K562 (cell line): ENCODE measurements at regions not wholly inside any gene's neighbourhood (a gene's known extent, or its start where the extent isn't known, plus 50 kb on each side); places are given as distances from the start of the nearest gene placed in this dataset.

Source experiments
- ATAC-seq: fragments of 200-7000 bp; cut with Tn5 transposase; 3 replicates; pipeline ENCODE4 v1.9.1; 2020; ENCODE audit warnings: moderate library complexity
- BruUV-seq: library from RNA; stranded (reverse); fragments of 400-500 nt; replicated peaks from 2 replicates; lab custom pipeline; 2021; lab: Mats Ljungman, UMichigan
- CTCF ChIA-PET: fragments of 300-600 bp; formaldehyde crosslinking; extraction: SDS; loops from one replicate; lab custom pipeline; 2021; ENCODE audit warnings: low intra/inter-chr PET ratio; lab: Yijun Ruan, JAX
- POLR2A ChIA-PET: fragments of 300-600, 350-650 bp; sonication (Branson Sonifier 250); formaldehyde crosslinking; extraction: SDS; loops from one replicate; lab custom pipeline; 2021; ENCODE audit warnings: antibody characterized with exemption, inconsistent platforms; lab: Yijun Ruan, JAX
- DNase-seq, 4 experiments: peaks; one replicate each; pipeline versions ENCODE4 v3.0.0 to v3.0.0-alpha.2; 2011 to 2018; ENCODE audit warnings: low spot score in 3 of 4, mixed read lengths in 3 of 4; ENCODE audit errors: extremely low read depth in 1 of 4
- FAIRE-seq: peaks from 2 replicates; lab custom pipeline; 2011; peaks lifted over from hg19 to GRCh38; lab: Jason Lieb, UNC
- H2AFZ ChIP-seq: 2 replicates; pipeline ENCODE4 v1.6.0; 2011; ENCODE audit warnings: low read depth, low read length, control low read depth, inconsistent platforms
- H3K27ac ChIP-seq: fragments of 200-600 bp; 3 replicates; pipeline ENCODE4 v1.8.0; 2011; ENCODE audit warnings: low read depth, mild to moderate bottlenecking, control low read depth, inconsistent platforms, low read length, moderate library complexity, mixed read lengths; ENCODE audit errors: extremely low read depth
- H3K27me3 ChIP-seq, 2 experiments: fragments of 300-600 bp in 1 of 2; 2 replicates in 1 of 2; 3 replicates in 1 of 2; pipeline versions ENCODE4 v1.6.0 to v1.8.0; 2011; ENCODE audit warnings: inconsistent platforms in 2 of 2, low read length in 2 of 2, mild to moderate bottlenecking in 1 of 2, mixed read lengths in 1 of 2, moderate library complexity in 1 of 2; ENCODE audit not compliant: control insufficient read depth in 2 of 2, insufficient read depth in 2 of 2
- H3K36me3 ChIP-seq: fragments of 300-600 bp; 3 replicates; pipeline ENCODE4 v1.8.0; 2011; ENCODE audit warnings: mild to moderate bottlenecking, low read length, inconsistent platforms; ENCODE audit not compliant: control insufficient read depth, insufficient read depth
- H3K4me1 ChIP-seq, 2 experiments: fragments of 200-600 bp in 1 of 2; replicated peaks in 1 of 2; 2 replicates in 1 of 2; 3 replicates in 1 of 2; pipeline versions ENCODE4 v1.5.1 to v1.8.0; 2011; ENCODE audit warnings: inconsistent platforms in 2 of 2, low read length in 2 of 2, mild to moderate bottlenecking in 1 of 2, mixed read lengths in 1 of 2, moderate library complexity in 1 of 2; ENCODE audit not compliant: control insufficient read depth in 2 of 2, insufficient read depth in 2 of 2
- H3K4me2 ChIP-seq: 2 replicates; pipeline ENCODE4 v1.6.1; 2011; ENCODE audit warnings: low read length, control low read depth, inconsistent platforms, mixed read lengths; ENCODE audit not compliant: insufficient read depth
- H3K4me3 ChIP-seq: fragments of 200-600 bp; sonication (generic), shearing (Covaris generic); 2 replicates; pipeline ENCODE4 v1.5.1; 2016; ENCODE audit warnings: control low read depth, inconsistent platforms
- H3K79me2 ChIP-seq: fragments of 200-600 bp; 3 replicates; pipeline ENCODE4 v1.8.0; 2011; ENCODE audit warnings: low read length, inconsistent platforms; ENCODE audit not compliant: control insufficient read depth, insufficient read depth
- H3K9ac ChIP-seq, 2 experiments: 2 replicates each; pipeline versions ENCODE4 v1.6.0 to v1.6.1; 2011; ENCODE audit warnings: low read depth in 2 of 2, low read length in 2 of 2, control low read depth in 1 of 2, inconsistent platforms in 1 of 2, mild to moderate bottlenecking in 1 of 2, mixed read lengths in 1 of 2; ENCODE audit not compliant: insufficient read depth in 1 of 2
- H3K9me1 ChIP-seq: one replicate; pipeline ENCODE4 v1.6.0; 2011; ENCODE audit warnings: inconsistent platforms, mild to moderate bottlenecking, low read length, moderate library complexity; ENCODE audit not compliant: control insufficient read depth, insufficient read depth
- H3K9me3 ChIP-seq: replicated peaks from 2 replicates; pipeline ENCODE4 v1.5.1; 2011; ENCODE audit warnings: low read depth, low read length, inconsistent platforms; ENCODE audit not compliant: control insufficient read depth, insufficient read depth
- H4K20me1 ChIP-seq: replicated peaks from 2 replicates; pipeline ENCODE4 v1.6.1; 2011; ENCODE audit warnings: low read length, inconsistent platforms, mixed read lengths; ENCODE audit not compliant: control insufficient read depth, insufficient read depth
- BMI1 ChIP-seq: fragments of 150-350 bp; IDR thresholded peaks from 2 replicates; pipeline ENCODE4 v1.6.1; 2014; ENCODE audit warnings: low read length
- CBX8 ChIP-seq: fragments of 200-600 bp; sonication (generic); IDR thresholded peaks from 2 replicates; pipeline ENCODE4 v1.6.1; 2012; ENCODE audit warnings: borderline replicate concordance, mixed run types, low read depth, mild to moderate bottlenecking, moderate library complexity, mixed read lengths, low read length, control low read depth, inconsistent platforms; ENCODE audit not compliant: poor library complexity, severe bottlenecking; ENCODE audit errors: extremely low read depth
- COPS2 ChIP-seq: fragments of 450-650 bp; conservative IDR thresholded peaks from 2 replicates; pipeline ENCODE4 v1.6.1; 2016; ENCODE audit warnings: mild to moderate bottlenecking, moderate library complexity
- ETV6 ChIP-seq, 3 experiments: fragments of 150-350 bp in 1 of 3; sonication (generic) in 1 of 3; formaldehyde crosslinking in 1 of 3; IDR thresholded peaks; 2 replicates each; pipeline versions ENCODE4 v1.6.1 to v1.8.0; 2014 to 2022; ENCODE audit warnings: borderline replicate concordance in 2 of 3, low read depth in 2 of 3, antibody characterized with exemption in 1 of 3, low read length in 1 of 3, mild to moderate bottlenecking in 1 of 3, missing genetic modification reagents in 1 of 3
- FOXK1 ChIP-seq: sonication (generic); formaldehyde crosslinking; IDR thresholded peaks from 2 replicates; pipeline ENCODE4 v1.8.0; 2022; ENCODE audit warnings: missing genetic modification reagents, mild to moderate bottlenecking, borderline replicate concordance
- GATA2 ChIP-seq: sonication (generic); formaldehyde crosslinking; IDR thresholded peaks from 2 replicates; pipeline ENCODE4 v1.4.0; 2020; ENCODE audit warnings: mild to moderate bottlenecking, missing genetic modification reagents
- NRF1 ChIP-seq, 2 experiments: fragments of 450-650 bp; IDR thresholded peaks in 1 of 2; conservative IDR thresholded peaks in 1 of 2; 2 replicates each; pipeline ENCODE4 v1.6.1; 2014; ENCODE audit warnings: mild to moderate bottlenecking in 2 of 2
- PBX2 ChIP-seq, 2 experiments: IDR thresholded peaks in 1 of 2; conservative IDR thresholded peaks in 1 of 2; 2 replicates each; pipeline ENCODE4 v1.6.1; 2016; ENCODE audit warnings: low read depth in 2 of 2, mild to moderate bottlenecking in 1 of 2, missing compliant biosample characterization in 1 of 2, missing genetic modification characterization in 1 of 2, moderate library complexity in 1 of 2
- TAF9B ChIP-seq: fragments of 450-650 bp; IDR thresholded peaks from 2 replicates; pipeline ENCODE4 v1.6.1; 2018; ENCODE audit warnings: mild to moderate bottlenecking; ENCODE audit not compliant: partially characterized antibody
- WGBS: fragments of 100-300 bp; shearing (Covaris generic); methylation state at CpG from one replicate; pipeline ENCODE4 v1.1.6; 2016; ENCODE audit warnings: low coverage, mixed read lengths; ENCODE audit not compliant: insufficient coverage; ENCODE audit errors: missing lambda C conversion rate; 5-methylcytosine and 5-hydroxymethylcytosine counted together
- in situ Hi-C: fragments of 300-500 bp; cut with MboI; formaldehyde crosslinking; loops from 4 replicates; pipeline ENCODE4 v1.15.0; 2018; ENCODE audit warnings: inconsistent platforms, mixed read lengths
- intact Hi-C: fragments of 100-400 bp; cut with micrococcal nuclease; formaldehyde crosslinking; loops from 2 replicates; pipeline ENCODE4 v1.14.2; 2022

GRCh38 chr4:58435871-58436270 lies 1325.7 kb upstream of the IGFBP7 start:
- Histone ChIP-seq H3K36me3 (no peaks in the 10 kb centered on the region), H4K20me1 (no peaks in the 10 kb centered on the region), H3K27me3 (no peaks in the 10 kb centered on the region), H3K4me1 (no peaks in the 10 kb centered on the region), H3K9me3 (no peaks in the 10 kb centered on the region), H3K27ac (no peak overlapping the region), H3K4me2 (no peak overlapping the region), H3K79me2 (no peaks in the 10 kb centered on the region), H3K9ac (no peak overlapping the region), H3K4me3 (no peak overlapping the region), H3K9me1 (no peaks in the 10 kb centered on the region), H2AFZ (no peak overlapping the region)
- TF ChIP-seq CBX8: no peak
- TF ChIP-seq ETV6 (IDR thresholded peaks at IDR 0.05; ENCODE audit: borderline replicate concordance in 1 of 2, low read depth in 2 of 2, low read length in 1 of 2): no peak
- TF ChIP-seq ETV6 (CRISPR knock-in tag; IDR thresholded peaks at IDR 0.05; ENCODE audit: borderline replicate concordance): no peak
- no peak for TF ChIP-seq NRF1 (conservative IDR thresholded peaks at IDR 0.05 in 1 of 2, IDR thresholded peaks at IDR 0.05 in 1 of 2)
- TF ChIP-seq PBX2 (CRISPR knock-in tag; IDR thresholded peaks at IDR 0.05; ENCODE audit: low read depth): no peak
- no peak for TF ChIP-seq PBX2 (tag; conservative IDR thresholded peaks at IDR 0.05; ENCODE audit: low read depth)
- TF ChIP-seq COPS2: no peak
- no peak for TF ChIP-seq FOXK1 (CRISPR knock-in tag)
- no peak for TF ChIP-seq TAF9B
- no peak for TF ChIP-seq BMI1
- no peak for TF ChIP-seq GATA2
- ChIA-PET POLR2A (no interaction called here), CTCF (no interaction called here)
- DNase-seq: no peak
- no peak for ATAC-seq
- no TSS peak for BruUV-seq
- intact Hi-C loops (no loop called here), in situ Hi-C loops (no loop called here)
- FAIRE-seq: no peak
- 44% methylated on average over 11 of the region's 11 CpGs for WGBS
